Neutrophil (primary cell): ENCODE measurements at regions not wholly inside any gene's neighbourhood (a gene's known extent, or its start where the extent isn't known, plus 50 kb on each side); places are given as distances from the start of the nearest gene placed in this dataset.

ENCODE experiments used
- H3K27ac ChIP-seq: fragments of 200-600 bp; sonication (generic); 2 replicates; pipeline ENCODE4 v1.5.1; 2016; ENCODE audit warnings: mild to moderate bottlenecking, moderate library complexity
- H3K27me3 ChIP-seq: fragments of 200-600 bp; sonication (generic); 2 replicates; pipeline ENCODE4 v1.6.0; 2016; ENCODE audit warnings: mild to moderate bottlenecking
- H3K36me3 ChIP-seq: fragments of 200-600 bp; sonication (generic); 2 replicates; pipeline ENCODE4 v1.5.1; 2017
- H3K4me1 ChIP-seq, 2 experiments: fragments of 200-600 bp in 1 of 2; sonication (generic) in 1 of 2; 1 replicate in 1 of 2; 2 replicates in 1 of 2; pipeline versions ENCODE4 v1.5.1 to v1.6.1; 2013 to 2016; ENCODE audit warnings: low read depth in 1 of 2, low read length in 1 of 2, mild to moderate bottlenecking in 1 of 2, moderate library complexity in 1 of 2; ENCODE audit not compliant: control insufficient read depth in 1 of 2, insufficient read depth in 1 of 2
- H3K4me3 ChIP-seq, 2 experiments: fragments of 200-600 bp in 1 of 2; sonication (generic) in 1 of 2; 1 replicate in 1 of 2; 2 replicates in 1 of 2; pipeline ENCODE4 v1.5.1; 2013 to 2016; ENCODE audit warnings: low read depth in 1 of 2, low read length in 1 of 2, mild to moderate bottlenecking in 1 of 2, moderate library complexity in 1 of 2
- H3K9me3 ChIP-seq: fragments of 200-600 bp; sonication (generic); 2 replicates; pipeline ENCODE4 v1.5.1; 2016
- CTCF ChIP-seq: fragments of 200-600 bp; sonication (generic); IDR thresholded peaks from 2 replicates; pipeline ENCODE4 v1.5.1; 2016; ENCODE audit warnings: antibody characterized with exemption

GRCh38 chr4:101599620-101600019, 190.9 kb upstream of the BANK1 start:
- no peak for TF ChIP-seq CTCF
- no peaks in the 10 kb centered on the region for H3K36me3 ChIP-seq
- no peaks in the 10 kb centered on the region for H3K9me3 ChIP-seq
- H3K27ac ChIP-seq: no peak overlapping the region
- H3K27me3 ChIP-seq: no peaks in the 10 kb centered on the region
- no peak overlapping the region for H3K4me3 ChIP-seq
- no peaks in the 10 kb centered on the region for H3K4me1 ChIP-seq

GRCh38 chr4:101596781-101597552, 193.6 kb upstream of the BANK1 start:
- Histone ChIP-seq H3K9me3 (no peaks in the 10 kb centered on the region), H3K27ac (no peak overlapping the region), H3K36me3 (no peaks in the 10 kb centered on the region), H3K4me3 (no peak overlapping the region), H3K27me3 (no peaks in the 10 kb centered on the region), H3K4me1 (no peaks in the 10 kb centered on the region)
- TF ChIP-seq CTCF: no peak

GRCh38 chr4:101594588-101594987, 195.9 kb upstream of the BANK1 start:
- Histone ChIP-seq H3K4me3 (no peak overlapping the region), H3K4me1 (no peaks in the 10 kb centered on the region), H3K27ac (no peak overlapping the region), H3K36me3 (no peaks in the 10 kb centered on the region), H3K27me3 (no peaks in the 10 kb centered on the region), H3K9me3 (no peaks in the 10 kb centered on the region)
- no peak for TF ChIP-seq CTCF

- no peak for TF ChIP-seq CTCF
- no peak overlapping the region for H3K27ac ChIP-seq
- no peaks in the 10 kb centered on the region for H3K36me3 ChIP-seq
- H3K4me3 ChIP-seq: no peak overlapping the region
- H3K4me1 ChIP-seq: no peaks in the 10 kb centered on the region
- H3K27me3 ChIP-seq: no peaks in the 10 kb centered on the region
- no peaks in the 10 kb centered on the region for H3K9me3 ChIP-seq
Measured at GRCh38 chr4:101593666-101594065, 196.9 kb upstream of the BANK1 start.

- TF ChIP-seq CTCF: no peak
Measured at GRCh38 chr4:101584306-101584705, 206.2 kb upstream of the BANK1 start.

More at GRCh38 chr4:101584306-101584705, 206.2 kb upstream of the BANK1 start:
- Histone ChIP-seq H3K27me3 (no peaks in the 10 kb centered on the region), H3K4me3 (no peak overlapping the region), H3K27ac (no peak overlapping the region), H3K36me3 (no peaks in the 10 kb centered on the region), H3K4me1 (no peaks in the 10 kb centered on the region), H3K9me3 (no peaks in the 10 kb centered on the region)
